Activated effector memory CD4-positive, alpha-beta T cell treated with Interleukin-2 at 50 U/mL for 16 hours (primary cell): ENCODE measurements at regions not wholly inside any gene's neighbourhood (a gene's known extent, or its start where the extent isn't known, plus 50 kb on each side); places are given as distances from the start of the nearest gene placed in this dataset.
"Not testable (repeated sequence)": the region's sequence is repeated elsewhere in the genome, so short reads cannot be mapped to it uniquely, and the experiment has no call there.

Experiments used
- DNase-seq: peaks from one replicate; pipeline ENCODE4 v3.0.0-alpha.2; 2020

- no peak for DNase-seq
Observed at GRCh38 chr3:102353805-102354204, 81.0 kb upstream of the ZPLD1 start.

GRCh38 chr3:102354818-102355515 lies 79.8 kb upstream of the ZPLD1 start:
- no peak for DNase-seq

- DNase-seq: no peak
Observed at GRCh38 chr3:102356506-102356905, 78.3 kb upstream of the ZPLD1 start.

- DNase-seq: not testable (repeated sequence)
Observed at GRCh38 chr3:102357313-102357712, 77.5 kb upstream of the ZPLD1 start.

- no peak for DNase-seq
Observed at GRCh38 chr3:102360183-102360860, 74.5 kb upstream of the ZPLD1 start.

GRCh38 chr3:102361101-102361500 lies 73.7 kb upstream of the ZPLD1 start:
- DNase-seq: no peak

GRCh38 chr3:102366116-102366515 lies 68.7 kb upstream of the ZPLD1 start:
- DNase-seq: not testable (repeated sequence)

- no peak for DNase-seq
Observed at GRCh38 chr3:102374863-102375634, 59.8 kb upstream of the ZPLD1 start.

GRCh38 chr3:102378216-102378615 lies 56.6 kb upstream of the ZPLD1 start:
- DNase-seq: no peak

GRCh38 chr3:102382201-102382600 lies 52.6 kb upstream of the ZPLD1 start:
- not testable (repeated sequence) for DNase-seq
